HPDE6-E6E7 (cell line): ENCODE measurements at regions not wholly inside any gene's neighbourhood (a gene's known extent, or its start where the extent isn't known, plus 50 kb on each side); places are given as distances from the start of the nearest gene placed in this dataset.
"Not testable (repeated sequence)": the region's sequence is repeated elsewhere in the genome, so short reads cannot be mapped to it uniquely, and the experiment has no call there.

Source experiments
- DNase-seq: peaks from one replicate; pipeline ENCODE4 v3.0.0; 2011; ENCODE audit warnings: missing footprints; ENCODE audit errors: extremely low spot score

DNA sequence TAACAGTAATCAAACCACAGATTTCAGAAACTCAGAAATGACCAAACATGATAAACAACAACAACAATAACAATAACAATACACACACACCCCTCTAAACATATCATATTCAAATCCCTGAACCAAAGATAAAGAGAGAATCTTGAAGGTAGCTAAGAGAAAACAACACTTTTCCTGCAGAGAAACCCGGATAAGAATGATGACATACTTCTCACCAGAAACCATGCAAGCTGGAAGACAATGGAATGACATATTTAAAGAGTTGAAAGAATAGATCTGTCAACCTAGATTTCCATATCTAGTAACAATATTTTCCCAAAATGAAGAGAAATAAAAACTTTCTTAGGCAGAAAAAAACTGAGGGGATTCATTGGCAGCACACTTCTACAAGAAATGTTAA is 138.1 kb downstream of the LIG4 start:
- no peak for DNase-seq

DNA sequence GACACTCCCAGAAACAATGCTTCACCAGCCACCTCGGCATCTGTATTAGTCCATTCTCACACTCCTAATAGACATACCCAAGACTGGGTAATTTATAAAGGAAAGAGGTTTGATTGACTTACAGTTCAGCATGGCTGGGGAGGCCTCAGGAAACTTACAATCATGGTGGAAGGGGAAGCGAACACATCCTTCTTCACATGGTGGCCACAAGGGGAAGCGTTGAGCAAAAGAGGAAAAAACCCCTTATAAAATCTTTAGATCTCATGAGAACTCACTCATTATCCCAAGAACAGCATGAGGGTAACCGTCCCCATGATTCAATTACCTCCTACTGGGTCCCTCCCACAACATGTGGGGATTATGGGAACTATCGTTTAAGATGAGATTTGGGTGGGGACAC is 140.9 kb downstream of the LIG4 start:
- not testable (repeated sequence) for DNase-seq

DNA sequence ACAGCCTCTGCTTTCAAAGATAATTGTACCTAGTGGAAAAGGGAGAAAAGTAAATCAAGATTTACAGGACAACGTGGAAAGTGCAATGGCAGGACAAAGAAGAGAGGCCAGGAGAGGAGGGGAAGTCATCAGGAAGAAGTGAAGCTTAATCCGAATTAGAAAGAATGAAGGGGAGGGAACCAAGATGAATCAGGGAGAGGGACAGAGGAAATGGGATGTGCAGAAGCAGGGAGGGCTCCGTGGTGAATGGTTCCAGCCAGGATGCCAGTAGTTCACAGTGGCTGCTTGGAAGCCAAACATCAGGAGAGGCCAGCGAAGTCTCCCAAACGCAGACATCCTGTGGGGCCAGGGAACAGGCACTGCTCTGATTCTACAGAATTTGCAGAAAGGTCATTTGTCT is 144.4 kb downstream of the LIG4 start:
- no peak for DNase-seq

DNA sequence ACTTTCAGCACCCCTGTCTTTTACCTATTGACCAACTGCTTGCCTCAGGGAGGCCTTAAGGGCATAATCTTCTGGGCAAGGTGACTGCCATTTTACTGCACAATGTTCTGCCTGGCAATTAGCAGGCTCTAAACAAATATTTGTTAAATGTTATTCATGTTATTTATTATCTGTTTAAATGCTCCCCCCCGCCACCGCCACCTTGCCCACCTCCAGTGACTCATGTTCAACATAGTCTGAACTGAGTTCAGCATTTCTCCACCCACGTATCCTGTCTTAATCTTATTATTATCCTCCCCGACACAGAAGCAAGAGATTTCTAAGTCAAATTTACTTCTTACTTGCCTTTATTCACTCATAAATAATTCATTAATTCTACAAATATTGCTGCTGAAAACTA is 144.8 kb downstream of the LIG4 start:
- no peak for DNase-seq

DNA sequence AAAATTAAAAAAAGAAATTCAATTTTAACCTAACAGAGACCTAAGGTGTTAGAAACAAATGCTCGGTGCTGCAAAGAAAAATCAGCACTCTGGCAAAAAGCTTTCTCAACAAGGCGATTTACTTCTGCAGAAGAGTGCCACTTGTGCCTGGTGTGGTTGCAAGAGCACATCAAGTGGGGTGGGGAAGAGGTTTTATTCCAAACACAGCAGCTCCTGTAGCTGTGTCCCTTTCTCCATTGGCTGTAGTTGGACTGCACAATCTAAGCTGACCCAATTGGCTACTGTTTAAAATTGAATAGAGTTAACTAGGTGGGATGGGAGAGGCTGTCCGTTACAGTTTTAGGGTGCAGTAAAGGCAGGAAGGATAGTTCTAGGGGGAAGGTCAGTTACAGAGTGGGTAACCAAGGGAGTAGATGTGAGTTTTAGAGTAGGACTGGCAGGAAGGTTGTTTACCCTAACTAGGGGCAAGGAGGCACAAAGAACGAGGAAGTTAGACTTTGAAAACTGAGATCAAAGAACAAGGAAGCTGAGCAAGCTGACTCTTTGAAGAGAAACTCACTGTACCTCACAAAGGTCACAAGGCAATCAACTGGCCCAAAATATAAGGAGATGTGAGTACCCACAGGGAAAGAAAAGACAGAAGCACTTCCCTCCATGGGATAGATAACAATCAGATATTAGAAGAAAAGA is 145.7 kb downstream of the LIG4 start:
- no peak for DNase-seq

DNA sequence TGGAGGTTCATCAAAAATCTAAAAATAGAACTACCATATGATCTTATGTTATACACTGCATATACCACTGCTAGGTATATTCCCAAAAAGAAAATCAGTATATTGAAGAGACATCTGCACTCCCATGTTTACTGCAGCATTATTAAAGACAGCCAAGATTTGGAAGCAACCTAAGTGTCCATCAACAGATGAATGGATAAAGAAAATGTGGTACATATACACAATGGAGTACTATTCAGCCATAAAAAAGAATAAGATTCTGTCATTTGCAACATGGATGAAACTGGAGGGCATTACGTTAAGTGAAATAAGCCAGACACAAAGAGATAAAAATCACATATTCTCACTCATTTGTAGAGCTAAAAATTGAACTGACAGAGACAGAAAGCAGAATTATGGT is 151.0 kb downstream of the LIG4 start:
- not testable (repeated sequence) for DNase-seq

DNA sequence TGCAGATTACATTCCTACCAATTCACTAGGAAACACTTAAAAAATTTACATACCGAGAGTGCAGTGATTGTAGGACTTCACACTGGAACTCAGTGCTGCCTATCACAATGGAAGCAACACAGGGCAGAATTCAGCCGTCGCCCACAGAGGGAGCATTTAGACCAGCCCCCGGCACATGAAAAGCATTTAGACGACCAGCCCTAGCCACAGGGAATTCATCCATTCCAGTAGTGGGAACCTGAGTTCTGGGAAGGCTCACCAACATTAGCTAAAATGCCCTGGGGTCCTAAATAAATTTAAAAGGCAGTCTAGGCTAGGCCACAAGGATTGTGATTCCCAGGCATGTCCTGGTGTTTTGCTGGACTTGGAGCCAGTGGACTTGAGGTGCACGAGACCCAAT is 155.2 kb downstream of the LIG4 start:
- no peak for DNase-seq

DNA sequence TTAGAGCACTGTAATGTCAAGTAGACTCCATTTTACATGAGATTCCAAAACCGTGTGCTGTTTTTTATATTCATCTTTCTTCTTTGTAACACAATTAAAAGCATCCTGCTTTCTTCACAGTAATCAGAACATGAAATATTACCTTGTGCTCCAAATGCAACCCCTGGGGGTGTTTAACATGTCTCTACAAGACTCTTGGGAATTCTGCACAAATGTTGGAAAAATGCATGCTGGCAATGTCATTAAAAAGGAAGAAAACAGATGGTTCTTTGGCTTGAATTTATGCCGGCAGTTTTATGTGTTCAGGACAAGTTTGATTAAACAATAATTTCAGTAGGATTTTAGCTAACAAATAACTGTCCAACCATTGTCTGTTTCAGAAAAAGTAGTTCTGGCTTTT is 159.1 kb downstream of the LIG4 start:
- no peak for DNase-seq

DNA sequence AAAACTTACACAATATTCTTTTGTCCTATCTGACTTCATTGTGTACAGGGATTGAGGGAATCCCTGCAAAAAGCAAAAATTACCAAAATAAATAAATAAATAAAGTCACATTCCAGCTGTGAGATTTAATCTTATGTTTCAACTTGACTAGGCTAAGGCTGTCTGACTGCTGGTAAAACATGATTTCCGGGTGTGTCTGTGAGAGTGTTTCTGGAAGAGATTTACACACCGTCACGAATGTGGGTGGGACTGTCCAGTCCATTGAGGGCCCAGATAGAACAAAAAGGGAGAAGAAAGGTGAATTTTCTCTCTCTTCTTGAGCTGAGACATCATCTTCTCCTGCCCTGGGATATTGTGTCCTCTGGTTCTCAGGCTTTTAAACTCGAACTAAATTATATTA is 166.1 kb downstream of the LIG4 start:
- no peak for DNase-seq

DNA sequence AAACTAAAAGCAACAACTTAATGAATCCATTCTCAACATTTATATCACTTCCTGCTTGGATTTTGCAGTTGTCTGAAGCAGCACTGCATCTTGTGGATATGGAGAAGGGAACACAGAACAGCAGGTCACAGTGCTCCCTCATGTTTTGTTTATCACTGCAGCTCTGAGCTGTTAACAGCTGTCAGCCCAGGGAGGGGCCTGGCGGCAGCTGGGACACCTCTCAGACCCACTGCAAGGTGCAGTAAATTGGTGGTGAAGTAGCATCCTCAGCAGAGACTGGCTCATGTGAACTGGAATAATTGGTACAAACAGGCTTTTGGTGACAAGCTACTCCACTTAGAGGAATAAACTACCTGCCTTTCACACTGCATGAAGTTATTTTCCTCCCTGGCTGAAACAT is 170.4 kb downstream of the LIG4 start:
- no peak for DNase-seq

DNA sequence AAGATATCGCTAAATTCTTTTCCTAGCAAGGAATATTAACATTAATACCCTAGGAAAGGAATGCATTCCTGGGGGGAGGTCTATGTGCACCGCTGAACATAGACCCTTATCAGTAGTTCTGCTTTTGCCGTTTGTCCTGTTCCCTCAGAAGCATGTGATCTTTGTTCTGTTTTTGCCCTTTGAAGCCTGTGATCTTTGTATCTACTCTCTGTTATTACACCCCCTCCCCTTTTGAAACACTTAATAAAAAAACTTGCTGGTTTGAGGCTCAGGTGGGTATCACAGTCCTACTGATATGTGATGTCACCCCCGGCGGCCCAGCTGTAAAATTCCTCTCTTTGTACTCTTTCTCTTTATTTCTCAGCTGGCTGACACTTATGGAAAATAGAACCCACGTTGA is 172.5 kb downstream of the LIG4 start:
- DNase-seq = not testable (repeated sequence)

DNA sequence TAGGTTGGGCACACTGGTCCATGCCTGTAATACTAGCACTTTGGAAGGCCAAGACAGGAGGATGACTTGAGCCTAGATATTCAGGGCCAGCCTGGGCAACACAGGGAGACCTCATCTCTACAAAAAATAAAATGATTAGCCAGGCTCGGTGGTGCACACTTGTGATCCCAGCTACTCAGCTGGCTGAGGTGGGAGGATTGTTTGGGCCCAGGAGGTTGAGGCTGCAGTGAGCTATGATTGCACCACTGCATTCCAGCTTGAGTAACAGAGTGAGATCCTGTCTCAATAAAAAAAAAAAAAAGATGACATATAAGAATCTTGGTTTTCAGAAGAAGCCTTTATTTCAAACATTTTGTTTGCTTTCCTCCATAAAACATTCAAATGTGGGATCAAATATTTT is 178.0 kb downstream of the LIG4 start:
- no peak for DNase-seq

DNA sequence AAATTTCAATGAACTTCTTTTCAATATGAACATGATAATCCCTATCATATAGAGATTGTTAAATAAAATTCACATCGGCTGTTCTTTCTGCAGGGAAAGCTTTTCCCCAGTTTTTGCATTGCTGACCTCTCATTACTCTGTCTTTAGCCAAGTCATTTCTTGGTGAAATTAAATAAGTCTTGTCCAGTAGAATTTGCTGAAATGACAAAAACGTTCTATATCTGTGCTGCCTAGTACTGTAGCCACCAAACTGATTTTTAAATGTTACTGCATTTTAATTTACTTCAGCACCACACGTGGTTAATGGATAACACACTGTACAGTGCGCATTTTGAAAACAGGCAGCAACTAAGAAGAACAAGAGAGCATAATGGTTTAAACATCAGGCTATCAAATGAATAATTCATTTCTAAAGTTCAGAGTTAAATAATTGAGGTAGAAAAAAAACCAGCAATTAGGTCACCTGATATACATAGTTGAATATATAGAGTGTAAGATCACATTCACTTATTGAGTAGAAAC is 178.9 kb downstream of the LIG4 start:
- DNase-seq = no peak

DNA sequence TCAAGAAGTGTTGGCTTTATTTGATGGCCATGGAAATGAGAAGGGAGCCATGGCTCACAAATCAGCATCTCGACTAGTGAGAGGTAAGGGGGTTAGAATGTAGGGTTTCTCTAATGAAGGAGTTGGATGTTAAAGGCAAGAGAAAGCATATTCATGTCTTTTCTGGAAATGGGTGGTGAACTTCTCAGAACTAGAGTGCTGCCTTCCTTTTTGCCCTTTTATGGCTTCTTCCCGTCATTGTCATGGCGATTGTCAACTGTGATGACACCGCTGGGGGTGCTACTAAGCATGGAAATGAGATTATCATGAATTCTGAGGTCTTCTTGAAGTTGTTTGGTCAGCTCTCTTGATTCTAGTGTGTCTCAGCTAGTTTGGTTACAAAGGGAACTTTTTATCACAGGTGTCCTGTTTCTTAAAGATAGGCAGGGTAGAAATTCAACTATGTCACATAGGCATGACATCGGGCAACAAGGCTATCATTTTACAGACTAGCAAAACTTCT is 180.4 kb downstream of the LIG4 start:
- no peak for DNase-seq

DNA sequence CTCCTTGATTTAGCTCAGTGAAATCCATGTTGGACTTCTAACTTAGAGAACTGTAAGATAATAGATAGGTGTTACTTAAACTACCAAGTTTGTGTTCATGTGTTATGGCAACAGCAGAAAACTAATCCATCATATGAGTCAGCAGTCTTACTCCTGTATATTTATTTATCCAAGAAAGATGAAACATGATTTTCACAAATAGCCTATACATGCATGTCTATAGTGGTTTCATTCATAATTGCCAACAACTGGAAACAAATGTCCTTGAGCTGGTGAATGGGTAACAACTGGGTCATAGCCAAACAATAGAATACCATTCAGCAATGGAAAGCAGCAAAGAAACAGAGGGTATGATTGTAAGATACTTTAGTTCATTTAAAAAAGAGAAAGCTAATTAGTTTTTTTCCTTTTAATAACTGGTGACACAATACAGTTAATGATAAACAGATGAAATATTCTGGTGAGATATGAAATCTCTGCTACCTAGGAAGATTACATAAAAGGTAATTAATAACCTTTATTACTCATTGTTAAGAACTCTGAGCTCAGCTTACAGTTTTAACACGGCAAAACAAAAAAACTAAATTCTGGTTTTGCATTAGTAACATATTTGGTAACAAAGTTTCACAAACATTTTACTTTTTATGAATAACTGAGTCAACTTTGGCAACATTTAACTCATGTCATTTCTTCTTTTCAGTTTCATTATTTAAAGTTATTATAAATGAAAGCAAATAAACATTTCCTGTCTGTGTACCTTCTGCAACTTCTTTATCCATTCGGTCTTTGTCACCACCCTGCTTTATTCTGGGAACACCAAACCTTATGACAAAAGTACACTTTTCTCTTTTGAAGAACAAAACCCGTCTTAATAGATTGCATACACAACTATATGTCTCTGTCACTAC is 181.3 kb downstream of the LIG4 start:
- no peak for DNase-seq

DNA sequence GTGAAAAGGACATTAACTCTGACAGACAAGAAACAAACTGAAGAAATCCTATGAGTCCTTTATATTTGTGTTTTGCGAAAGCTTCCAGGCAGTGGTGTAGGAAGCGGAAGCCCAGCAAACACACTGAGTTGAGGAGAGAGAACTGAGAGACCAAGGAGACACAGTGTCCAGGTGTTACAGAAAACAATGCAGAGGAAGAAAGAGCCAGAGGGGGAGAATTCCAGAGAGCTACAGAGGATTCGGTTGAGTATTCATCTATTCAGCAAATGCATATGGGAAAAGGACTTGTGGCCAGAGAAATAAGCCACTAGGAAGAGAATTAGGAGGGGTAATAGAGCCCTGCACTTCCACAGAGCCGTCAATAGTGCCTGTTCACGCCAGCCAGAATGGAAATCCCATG is 183.5 kb downstream of the LIG4 start:
- no peak for DNase-seq

DNA sequence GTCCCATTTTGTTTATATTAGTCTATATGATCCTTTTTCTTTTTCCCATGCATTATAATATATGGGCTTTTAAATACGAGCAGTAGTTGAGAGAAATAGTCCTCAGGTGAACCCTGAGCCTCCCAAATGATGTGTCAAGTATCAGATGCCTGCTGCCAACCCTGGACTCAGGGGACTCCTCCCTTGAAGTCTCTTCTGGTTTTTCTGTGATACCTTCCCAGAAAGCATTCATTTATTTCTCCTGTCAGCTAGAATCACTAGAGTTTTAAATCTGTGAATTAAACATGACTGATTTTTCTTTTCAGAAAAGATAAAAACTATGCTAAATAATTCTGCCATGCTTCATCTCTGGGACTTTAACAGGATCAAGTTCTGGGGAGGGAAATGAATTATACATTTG is 184.6 kb downstream of the LIG4 start:
- no peak for DNase-seq

DNA sequence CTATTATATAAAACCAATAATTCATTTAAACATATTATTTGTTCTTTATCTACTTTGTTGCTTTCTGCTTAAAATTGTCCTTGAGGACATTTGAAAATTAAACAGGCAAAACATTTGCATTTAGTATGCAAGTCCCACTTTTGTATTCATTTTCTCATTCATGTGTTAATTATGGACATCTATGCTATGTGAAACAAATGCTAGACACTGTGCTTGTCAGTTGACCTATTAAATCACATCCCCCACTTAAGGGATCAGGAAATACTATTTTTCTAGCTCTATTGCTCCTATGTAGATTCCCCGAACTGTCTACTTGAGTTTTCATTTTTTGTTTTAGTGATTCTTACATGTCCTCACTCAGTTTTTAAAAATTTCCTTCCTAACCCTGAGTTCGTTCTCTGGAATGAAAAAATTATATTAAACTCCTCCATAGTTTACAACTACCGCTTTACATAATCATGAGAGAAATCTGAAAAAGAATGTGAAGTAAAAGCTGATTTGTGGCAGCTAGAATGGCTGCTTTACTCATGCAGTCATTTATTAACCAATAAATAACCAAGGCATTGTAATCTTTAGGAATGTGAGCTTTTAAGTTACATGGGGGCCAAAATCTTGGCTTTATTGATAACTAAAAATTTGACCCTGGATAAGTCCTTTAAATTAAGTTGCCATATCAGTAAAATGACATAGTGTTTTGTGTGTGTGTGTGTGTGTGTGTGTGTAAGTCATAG is 188.5 kb downstream of the LIG4 start:
- no peak for DNase-seq

DNA sequence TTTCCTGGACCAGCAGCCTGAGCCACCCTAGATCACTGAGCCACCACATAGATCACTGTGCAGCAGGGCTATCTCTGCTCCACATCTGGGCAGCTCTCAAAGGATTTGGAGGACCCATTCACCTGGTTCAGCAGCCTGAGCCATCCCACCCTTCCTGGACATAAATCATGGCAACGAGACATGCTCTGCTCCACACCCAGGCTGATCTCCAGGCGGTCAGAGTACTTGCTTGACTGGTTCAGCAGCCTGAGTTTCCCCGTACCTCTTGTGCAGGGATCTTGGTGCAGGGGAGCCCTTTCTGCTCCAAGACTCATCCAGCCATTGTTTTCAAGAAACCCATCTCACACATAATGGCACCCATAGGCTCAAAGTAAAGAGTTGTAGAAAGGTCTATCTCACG is 195.3 kb downstream of the LIG4 start:
- DNase-seq = no peak

DNA sequence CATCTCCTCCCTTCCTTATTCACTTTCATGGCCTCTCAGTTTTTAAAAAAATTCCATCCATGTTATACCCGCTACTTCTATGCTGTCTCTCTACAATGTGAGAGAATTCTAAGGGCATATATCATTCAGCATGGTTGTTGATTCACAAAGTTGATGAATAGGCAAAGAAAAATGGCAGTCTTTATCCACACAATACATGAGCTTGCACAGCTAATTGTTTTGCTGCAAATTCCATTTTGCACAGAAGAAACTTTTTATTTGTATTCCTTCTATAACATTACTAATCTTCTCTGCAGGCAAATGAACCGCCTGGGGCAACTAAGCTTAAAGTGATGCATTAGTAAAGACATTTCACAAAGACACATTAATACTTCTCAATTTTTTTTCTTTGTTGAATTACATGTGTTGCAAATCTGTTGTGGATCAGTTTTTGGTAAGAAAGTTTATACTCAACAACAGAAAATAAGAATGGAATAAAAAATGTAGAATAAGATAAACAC is 196.9 kb downstream of the LIG4 start:
- DNase-seq = no peak

DNA sequence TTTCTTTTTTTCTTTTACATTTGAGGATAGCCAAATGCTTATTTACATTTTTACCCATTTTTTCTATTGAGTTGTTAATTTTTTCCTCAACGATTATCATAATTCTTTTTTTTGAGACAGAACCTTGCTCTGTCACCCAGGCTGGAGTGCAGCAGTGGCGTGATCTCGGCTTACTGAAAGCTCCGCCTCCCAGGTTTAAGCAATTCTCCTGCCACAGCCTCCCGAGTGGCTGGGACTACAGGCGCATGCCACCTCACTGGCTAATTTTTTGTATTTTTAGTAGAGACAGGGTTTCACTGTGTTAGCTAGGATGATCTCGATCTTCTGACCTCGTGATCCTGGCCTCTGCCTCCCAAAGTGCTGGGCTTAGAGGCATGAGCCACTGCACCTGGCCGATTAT is 208.7 kb downstream of the LIG4 start:
- no peak for DNase-seq

DNA sequence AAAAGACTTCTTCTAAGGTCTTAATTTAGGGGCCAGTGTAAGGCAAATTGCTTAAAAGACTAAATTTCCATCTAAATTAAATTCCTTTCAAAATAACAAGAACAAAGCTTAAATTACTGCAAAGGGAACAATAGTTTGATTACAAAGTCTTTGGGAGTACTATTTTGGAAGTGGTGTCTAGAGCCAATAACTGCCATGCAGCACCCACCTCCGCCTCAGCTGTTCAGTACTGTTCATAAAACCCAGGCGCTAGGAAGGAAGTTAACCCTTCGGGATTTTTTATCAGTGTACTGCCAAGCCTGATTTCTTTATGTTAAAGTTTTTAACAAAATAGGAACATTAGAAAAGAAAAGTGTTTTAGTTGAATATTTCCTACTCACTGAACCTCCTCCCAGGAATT is 210.1 kb downstream of the LIG4 start:
- no peak for DNase-seq
